Large intestine (tissue), 3 donors: ENCODE measurements at regions not wholly inside any gene's neighbourhood (a gene's known extent, or its start where the extent isn't known, plus 50 kb on each side); places are given as distances from the start of the nearest gene placed in this dataset.

ENCODE experiments used
- DNase-seq, 2 donors: peaks; one replicate each; pipeline versions ENCODE4 v3.0.0 to v3.0.0-alpha.2; 2013
- H3K27ac ChIP-seq: one replicate; pipeline ENCODE4 v1.5.1; 2013; ENCODE audit warnings: low read length
- H3K27me3 ChIP-seq: 2 replicates; pipeline ENCODE4 v1.6.1; 2013; ENCODE audit warnings: low read length; ENCODE audit not compliant: control insufficient read depth, insufficient read depth
- H3K36me3 ChIP-seq: 2 replicates; pipeline ENCODE4 v1.6.1; 2013; ENCODE audit warnings: low read length; ENCODE audit not compliant: control insufficient read depth, insufficient read depth
- H3K4me1 ChIP-seq: one replicate; pipeline ENCODE4 v1.6.1; 2013; ENCODE audit warnings: low read length; ENCODE audit not compliant: control insufficient read depth, insufficient read depth
- H3K4me3 ChIP-seq: one replicate; pipeline ENCODE4 v1.5.1; 2013; ENCODE audit warnings: low read length
- H3K9me3 ChIP-seq: one replicate; pipeline ENCODE4 v1.6.1; 2013; ENCODE audit warnings: mild to moderate bottlenecking, low read depth, low read length, moderate library complexity; ENCODE audit not compliant: control insufficient read depth
- WGBS: methylation state at CpG from one replicate; pipeline ENCODE4 v1.1.5; 2013; ENCODE audit warnings: low lambda C conversion rate; ENCODE audit not compliant: insufficient coverage; 5-methylcytosine and 5-hydroxymethylcytosine counted together

DNA sequence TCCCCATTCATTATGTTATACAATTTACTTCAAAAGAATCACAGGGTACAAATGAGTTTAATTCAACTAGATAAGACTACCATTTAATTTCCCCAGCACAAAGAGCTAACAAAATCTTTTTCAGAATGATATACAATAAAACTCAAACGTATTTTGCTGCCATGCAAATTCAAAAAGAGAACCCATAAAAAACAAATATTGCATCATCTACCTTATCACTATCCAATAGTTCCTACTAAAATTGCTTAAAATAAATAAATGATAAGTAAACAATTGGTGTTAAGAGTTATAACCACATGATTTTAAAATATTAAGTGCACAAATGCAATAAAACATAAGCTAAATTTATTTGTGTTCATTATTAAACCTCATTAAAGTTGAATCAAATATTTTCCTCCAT lies 919.4 kb downstream of the SLITRK5 start:
- WGBS: 29% methylated on average over 1 of the region's 1 CpG
- Histone ChIP-seq H3K9me3 (no peaks in the 10 kb centered on the region), H3K4me3 (no peak overlapping the region), H3K4me1 (no peaks in the 10 kb centered on the region), H3K36me3 (no peaks in the 10 kb centered on the region), H3K27me3 (no peaks in the 10 kb centered on the region), H3K27ac (no peak overlapping the region)
- no peak for DNase-seq

DNA sequence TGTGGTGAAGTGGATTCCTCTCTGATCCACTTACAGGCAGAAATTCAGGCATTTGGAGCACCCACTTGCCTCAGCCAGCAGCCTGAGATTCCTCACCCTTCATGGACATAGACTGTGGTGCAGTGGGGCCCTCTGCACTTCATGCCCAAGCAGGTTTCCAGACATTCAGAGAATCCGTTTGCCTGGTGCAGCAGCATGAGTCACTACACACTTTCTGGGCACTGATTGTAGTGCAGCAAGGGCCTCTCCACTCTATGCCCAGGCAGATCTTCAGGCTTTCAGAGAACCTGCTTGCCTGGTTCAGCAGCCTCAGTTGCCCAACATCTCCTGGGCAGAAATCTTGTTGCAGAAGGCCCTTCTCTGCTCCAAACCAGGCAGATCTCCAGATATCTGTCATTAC lies 920.9 kb downstream of the SLITRK5 start:
- WGBS: no CpG with 5 or more reads among the region's 1 CpG
- H3K4me3 ChIP-seq: no peak overlapping the region
- no peaks in the 10 kb centered on the region for H3K27me3 ChIP-seq
- H3K27ac ChIP-seq: no peak overlapping the region
- DNase-seq: no peak
- no peaks in the 10 kb centered on the region for H3K36me3 ChIP-seq
- H3K9me3 ChIP-seq: no peaks in the 10 kb centered on the region
- no peaks in the 10 kb centered on the region for H3K4me1 ChIP-seq

DNA sequence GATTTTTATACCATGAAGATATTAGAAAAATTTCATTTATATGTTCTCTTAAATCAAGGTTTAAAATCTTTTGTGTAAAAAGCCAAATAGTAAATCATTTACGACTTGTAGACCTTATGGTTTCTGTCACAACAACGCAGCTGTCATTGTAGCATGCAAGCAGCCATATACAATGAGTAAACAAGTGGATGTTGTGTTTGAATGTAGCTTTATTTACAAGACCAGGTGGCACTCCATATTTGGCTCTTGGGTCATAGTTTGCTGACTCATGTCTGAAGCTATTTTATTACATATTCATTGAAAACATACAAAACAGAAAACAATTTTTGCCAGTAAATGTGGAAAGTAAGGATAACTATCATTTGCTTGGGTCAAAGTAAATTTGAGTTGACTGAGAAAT lies 930.8 kb downstream of the SLITRK5 start:
- H3K4me3 ChIP-seq: no peak overlapping the region
- H3K36me3 ChIP-seq: no peaks in the 10 kb centered on the region
- no peaks in the 10 kb centered on the region for H3K9me3 ChIP-seq
- no peaks in the 10 kb centered on the region for H3K27me3 ChIP-seq
- no peak for DNase-seq
- no peaks in the 10 kb centered on the region for H3K4me1 ChIP-seq
- no peak overlapping the region for H3K27ac ChIP-seq
- WGBS: 100% methylated on average over 1 of the region's 2 CpGs

DNA sequence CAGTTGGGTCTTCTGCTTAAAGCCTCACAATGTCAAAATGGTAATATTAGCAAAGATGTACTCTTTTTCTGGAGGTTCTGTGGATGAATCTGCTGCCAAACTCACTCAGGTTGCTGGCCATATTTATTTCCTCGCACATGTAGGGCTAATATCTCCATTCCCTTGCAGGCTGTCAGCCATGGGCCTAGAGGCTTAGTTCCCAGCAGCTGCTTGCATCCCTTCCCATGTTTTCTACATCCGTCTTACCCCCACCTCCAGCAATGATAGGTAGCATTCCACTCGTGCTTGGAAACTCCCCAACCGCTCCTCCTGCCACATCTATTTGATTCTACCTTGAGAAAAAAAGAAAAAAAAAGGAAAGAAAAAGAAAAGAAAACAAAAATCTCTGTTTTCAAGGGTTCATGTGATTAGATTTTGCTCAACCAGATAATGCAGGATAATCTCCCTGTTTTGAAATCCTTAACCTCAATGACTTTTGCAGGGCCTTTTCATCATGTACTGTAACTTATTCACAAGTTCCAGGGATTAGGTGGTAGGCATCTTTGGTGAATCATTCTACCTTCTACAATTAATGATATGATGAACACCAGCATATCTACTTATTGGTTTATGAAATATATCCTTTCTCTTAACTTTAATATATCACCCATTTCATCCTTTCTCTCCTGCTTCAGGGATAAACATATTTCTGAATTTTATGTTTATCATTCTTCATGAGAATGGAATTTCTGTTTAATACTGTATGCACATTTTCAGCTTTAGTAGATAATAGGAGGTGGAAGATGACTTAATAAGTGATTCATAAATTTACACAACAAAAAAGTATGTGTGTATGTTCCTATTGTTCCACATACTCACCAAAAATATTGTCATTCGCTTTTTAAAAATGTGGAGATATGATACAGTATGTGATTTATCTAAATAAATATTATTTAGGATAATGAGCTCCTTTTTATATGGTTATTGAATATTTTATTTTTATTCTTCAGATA lies 931.9 kb downstream of the SLITRK5 start:
- no peak overlapping the region for H3K4me3 ChIP-seq
- whole genome bisulfite sequencing: no CpG with 5 or more reads among the region's 5 CpGs
- no peaks in the 10 kb centered on the region for H3K27me3 ChIP-seq
- no peaks in the 10 kb centered on the region for H3K36me3 ChIP-seq
- no peak for DNase-seq
- no peak overlapping the region for H3K27ac ChIP-seq
- no peaks in the 10 kb centered on the region for H3K4me1 ChIP-seq
- H3K9me3 ChIP-seq: no peaks in the 10 kb centered on the region

DNA sequence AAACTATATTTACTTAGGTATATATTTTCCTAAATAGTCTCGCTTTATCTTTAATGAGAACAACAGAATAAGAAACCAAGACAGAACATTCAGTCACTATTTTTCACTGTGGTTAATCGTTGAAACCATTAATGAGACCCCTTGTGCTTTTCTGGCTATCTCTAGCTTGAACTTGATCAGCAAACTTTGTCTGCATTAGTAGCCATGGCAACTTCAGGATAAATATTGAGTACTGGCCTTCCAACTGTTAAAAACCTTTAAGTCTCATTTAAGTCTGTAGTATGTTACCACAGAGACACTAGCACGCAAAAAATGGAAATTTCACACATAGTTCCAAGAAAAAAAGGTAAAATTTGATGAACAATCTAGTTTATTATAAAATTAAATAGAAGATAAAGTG lies 946.0 kb downstream of the SLITRK5 start:
- H3K9me3 ChIP-seq: no peaks in the 10 kb centered on the region
- H3K4me3 ChIP-seq: no peak overlapping the region
- H3K27me3 ChIP-seq: no peaks in the 10 kb centered on the region
- no peak for DNase-seq
- no peaks in the 10 kb centered on the region for H3K36me3 ChIP-seq
- 44% methylated on average over 1 of the region's 3 CpGs for WGBS
- H3K4me1 ChIP-seq: no peaks in the 10 kb centered on the region
- no peak overlapping the region for H3K27ac ChIP-seq

DNA sequence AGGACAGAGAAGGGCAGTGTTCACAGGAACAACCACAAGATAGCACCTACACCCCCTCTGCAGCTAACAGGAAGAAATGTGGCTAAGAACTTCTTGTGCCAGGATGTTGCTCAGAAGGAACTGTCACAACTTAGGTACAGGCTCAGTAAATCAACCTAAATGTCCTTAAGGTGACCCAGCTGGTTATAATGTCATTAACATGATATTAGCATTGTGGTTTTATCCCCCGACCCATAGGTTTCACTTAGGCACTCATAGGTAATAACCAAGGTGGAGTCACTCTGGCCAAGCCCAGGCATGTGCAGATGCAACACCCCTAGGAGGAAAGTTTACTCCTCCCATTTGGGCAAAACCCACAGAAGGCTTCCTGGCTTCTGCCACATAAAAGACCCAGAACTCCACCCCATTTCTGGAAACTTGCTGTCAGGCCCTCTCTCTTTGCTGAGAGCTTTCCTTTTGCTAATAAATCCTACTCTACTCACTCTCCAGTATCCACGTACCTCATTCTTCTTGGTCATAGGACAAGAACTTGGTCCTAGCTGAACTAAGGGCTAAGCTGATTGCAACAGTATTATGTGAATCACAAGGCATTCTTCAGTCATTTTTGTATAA lies 951.3 kb downstream of the SLITRK5 start:
- H3K36me3 ChIP-seq: no peaks in the 10 kb centered on the region
- H3K27me3 ChIP-seq: no peaks in the 10 kb centered on the region
- H3K27ac ChIP-seq: no peak overlapping the region
- WGBS: 80% methylated on average over 1 of the region's 2 CpGs
- H3K9me3 ChIP-seq: no peaks in the 10 kb centered on the region
- no peaks in the 10 kb centered on the region for H3K4me1 ChIP-seq
- H3K4me3 ChIP-seq: no peak overlapping the region
- no peak for DNase-seq

DNA sequence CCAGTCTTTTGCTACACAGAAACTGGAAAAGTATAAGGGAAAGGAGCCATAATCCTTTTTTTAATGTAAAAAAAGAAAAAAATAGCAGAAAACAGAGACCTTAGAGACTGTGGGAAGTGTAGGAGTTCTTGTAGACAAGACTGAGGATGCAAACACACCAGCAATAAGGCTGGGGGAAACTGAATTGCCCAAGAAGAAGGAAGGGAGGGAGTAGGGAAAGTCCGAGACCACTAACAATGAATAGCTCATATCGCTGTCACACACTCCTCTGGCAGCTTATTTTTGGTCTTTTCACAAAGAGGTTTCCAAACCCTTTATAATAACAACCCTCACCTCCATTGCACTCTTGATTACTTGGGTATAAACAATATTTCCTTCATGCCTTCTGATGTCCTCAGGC lies 952.0 kb downstream of the SLITRK5 start:
- no peaks in the 10 kb centered on the region for H3K36me3 ChIP-seq
- H3K9me3 ChIP-seq: no peaks in the 10 kb centered on the region
- H3K4me3 ChIP-seq: no peak overlapping the region
- no peak overlapping the region for H3K27ac ChIP-seq
- no CpG with 5 or more reads among the region's 2 CpGs for WGBS
- no peaks in the 10 kb centered on the region for H3K4me1 ChIP-seq
- no peak for DNase-seq
- H3K27me3 ChIP-seq: no peaks in the 10 kb centered on the region

DNA sequence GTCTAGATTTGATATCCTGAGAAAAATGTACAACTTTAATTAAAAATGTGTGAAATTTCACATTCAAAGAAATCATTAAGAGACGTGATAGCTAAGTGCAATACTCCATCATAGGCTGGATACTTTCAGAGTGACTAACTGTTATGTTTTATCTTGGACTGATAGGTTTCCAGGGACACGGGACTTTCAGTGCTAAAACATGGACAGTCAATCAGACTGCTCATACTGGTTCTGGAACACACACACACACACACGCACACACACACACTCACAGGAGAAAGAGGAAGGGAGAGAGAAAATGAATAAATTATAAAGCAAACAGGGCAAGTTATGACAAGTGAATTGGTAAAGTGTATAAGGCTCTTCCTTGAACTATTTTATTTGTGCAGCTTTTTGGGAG lies 955.9 kb downstream of the SLITRK5 start:
- H3K9me3 ChIP-seq: no peaks in the 10 kb centered on the region
- WGBS: no CpG with 5 or more reads among the region's 3 CpGs

DNA sequence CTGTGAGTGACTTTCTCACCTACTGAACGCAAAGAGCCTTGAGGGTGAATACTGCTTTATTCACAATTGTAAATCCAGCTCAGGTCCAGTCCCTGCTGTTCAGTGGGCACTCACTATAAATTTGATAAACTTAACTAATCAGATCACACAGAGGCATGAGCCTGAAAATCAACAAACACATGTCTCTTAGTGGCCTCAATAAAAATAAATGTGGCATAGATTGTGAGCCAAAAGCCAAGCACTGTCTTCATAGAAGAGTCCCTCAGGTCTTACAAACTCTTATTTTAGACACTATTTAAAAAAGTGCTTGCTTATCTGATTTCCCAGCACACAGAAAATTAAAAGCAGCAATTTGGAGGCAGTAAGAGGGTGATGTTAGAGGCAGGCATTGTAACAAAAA lies 957.7 kb downstream of the SLITRK5 start:
- H3K4me3 ChIP-seq: no peak overlapping the region
- H3K36me3 ChIP-seq: no peaks in the 10 kb centered on the region
- no peak for DNase-seq
- no peaks in the 10 kb centered on the region for H3K4me1 ChIP-seq
- no peak overlapping the region for H3K27ac ChIP-seq
- no peaks in the 10 kb centered on the region for H3K9me3 ChIP-seq
- no CpG with 5 or more reads among the region's 1 CpG for WGBS
- no peaks in the 10 kb centered on the region for H3K27me3 ChIP-seq

More for the DNA sequence above, 955.9 kb downstream of the SLITRK5 start:
- Histone ChIP-seq H3K4me1 (no peaks in the 10 kb centered on the region), H3K4me3 (no peak overlapping the region), H3K27ac (no peak overlapping the region), H3K36me3 (no peaks in the 10 kb centered on the region), H3K27me3 (no peaks in the 10 kb centered on the region)
- no peak for DNase-seq

DNA sequence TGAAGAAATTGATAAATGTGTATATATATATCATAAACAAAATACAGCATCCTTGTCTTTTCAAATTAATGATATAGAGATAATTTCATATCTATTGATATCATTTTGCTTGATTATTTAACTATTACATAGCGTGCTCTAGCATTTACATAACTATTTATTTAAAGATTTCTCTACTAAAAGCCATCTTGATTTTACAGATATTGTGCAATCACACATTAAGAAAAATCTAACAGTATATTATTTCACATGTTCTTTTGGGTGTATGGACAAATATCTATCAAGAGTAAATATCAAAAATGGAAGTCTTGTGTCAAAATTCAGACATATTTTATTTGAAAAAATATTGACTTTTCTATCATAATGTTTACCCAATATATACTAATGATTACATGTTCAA lies 966.8 kb downstream of the SLITRK5 start:
- 14% methylated on average over 1 of the region's 1 CpG for WGBS
- no peak for DNase-seq
- no peaks in the 10 kb centered on the region for H3K36me3 ChIP-seq
- no peaks in the 10 kb centered on the region for H3K27me3 ChIP-seq
- no peak overlapping the region for H3K4me3 ChIP-seq
- H3K9me3 ChIP-seq: no peaks in the 10 kb centered on the region
- no peak overlapping the region for H3K27ac ChIP-seq
- no peaks in the 10 kb centered on the region for H3K4me1 ChIP-seq
